ENCODE measurements at regions not wholly inside any gene's neighbourhood (a gene's known extent, or its start where the extent isn't known, plus 50 kb on each side); places are given as distances from the start of the nearest gene placed in this dataset.

GRCh38 chr2:43034242-43034619 is 192.2 kb downstream of the ZFP36L2 start:
- no peak for TF ChIP-seq CTCF (IDR thresholded peaks at IDR 0.05; ENCODE audit: low read depth, low read length, poor library complexity, severe bottlenecking)
- no peak for TF ChIP-seq EZH2phosphoT487 (IDR thresholded peaks at IDR 0.05; ENCODE audit: borderline replicate concordance, low read length)
- Histone ChIP-seq H3K4me3 (ENCODE audit: low read length) (no peak overlapping the region), H3K36me3 (ENCODE audit: control insufficient read depth, low read length) (no peaks in the 10 kb centered on the region), H3F3A (ENCODE audit: control insufficient read depth, insufficient read depth) (no peaks in the 10 kb centered on the region), H3K4me2 (ENCODE audit: low read length) (no peak overlapping the region), H3K9me2 (replicated peaks; ENCODE audit: control insufficient read depth, low read length) (no peaks in the 10 kb centered on the region), H3K27ac (ENCODE audit: low read depth, low read length) (no peak overlapping the region), H3K79me2 (ENCODE audit: control insufficient read depth, low read length) (no peaks in the 10 kb centered on the region), H3K4me1 (ENCODE audit: control insufficient read depth, low read length) (no peaks in the 10 kb centered on the region), H4K20me1 (ENCODE audit: control insufficient read depth, insufficient read depth, low read depth, low read length) (no peaks in the 10 kb centered on the region), H3K27me3 (ENCODE audit: control insufficient read depth, low read length) (0 out of 2 replicates have a peak, but pooled peaks cover 6% of the 10 kb centered on the region), H3K9me3 (ENCODE audit: control insufficient read depth, insufficient read depth, low read length) (no peaks in the 10 kb centered on the region)

DNA sequence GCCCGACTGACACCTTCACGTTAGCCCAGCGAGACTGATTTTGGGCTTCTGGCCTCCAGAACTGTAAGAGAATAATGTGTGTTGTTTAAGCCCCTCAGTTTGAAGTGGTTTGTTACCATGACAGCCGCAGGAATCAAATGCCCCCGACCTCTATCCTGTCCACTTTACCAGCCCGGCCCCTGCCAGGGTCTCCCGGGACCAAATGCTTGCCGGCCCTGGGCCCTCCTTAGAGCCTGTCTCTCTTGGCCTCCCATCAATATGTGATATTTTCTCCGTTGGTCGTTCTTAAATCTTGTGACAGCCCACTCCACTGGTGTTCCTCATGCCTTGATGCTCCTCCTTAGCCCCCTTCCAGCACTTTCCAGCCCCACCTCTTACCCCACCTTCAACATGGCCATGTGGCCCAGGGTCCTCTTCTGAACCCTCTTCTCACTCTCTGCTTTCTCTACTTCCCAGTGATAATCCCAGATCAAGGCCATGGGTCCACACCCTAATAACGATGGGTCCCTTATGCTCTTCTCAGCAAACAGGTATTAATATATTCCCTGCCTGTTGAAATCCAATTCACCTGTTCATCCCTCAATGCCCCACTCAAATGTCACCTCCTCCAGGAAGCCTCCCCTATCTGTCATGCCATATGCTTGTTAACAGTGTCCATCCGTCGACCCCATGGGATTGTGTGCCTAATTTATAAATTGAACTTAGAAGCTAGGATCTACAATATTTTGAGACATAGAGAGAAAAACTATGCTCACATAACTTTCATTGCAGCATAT is 192.8 kb downstream of the ZFP36L2 start:
- H4K20me1 ChIP-seq (ENCODE audit: control insufficient read depth, insufficient read depth, low read depth, low read length): no peaks in the 10 kb centered on the region
- no peak overlapping the region for H3K4me3 ChIP-seq (ENCODE audit: low read length)
- no peak overlapping the region for H3K27ac ChIP-seq (ENCODE audit: low read depth, low read length)
- no peaks in the 10 kb centered on the region for H3F3A ChIP-seq (ENCODE audit: control insufficient read depth, insufficient read depth)
- no peaks in the 10 kb centered on the region for H3K36me3 ChIP-seq (ENCODE audit: control insufficient read depth, low read length)
- H3K9me2 ChIP-seq (replicated peaks; ENCODE audit: control insufficient read depth, low read length): no peaks in the 10 kb centered on the region
- no peaks in the 10 kb centered on the region for H3K79me2 ChIP-seq (ENCODE audit: control insufficient read depth, low read length)
- no peaks in the 10 kb centered on the region for H3K9me3 ChIP-seq (ENCODE audit: control insufficient read depth, insufficient read depth, low read length)
- H3K4me1 ChIP-seq (ENCODE audit: control insufficient read depth, low read length): no peaks in the 10 kb centered on the region
- no peak overlapping the region for H3K4me2 ChIP-seq (ENCODE audit: low read length)
- H3K27me3 ChIP-seq (ENCODE audit: control insufficient read depth, low read length): peaks cover 9% of the 10 kb centered on the region; the same call in 1 of the 2 replicates
- no peak for TF ChIP-seq CTCF (IDR thresholded peaks at IDR 0.05; ENCODE audit: low read depth, low read length, poor library complexity, severe bottlenecking)
- TF ChIP-seq EZH2phosphoT487 (IDR thresholded peaks at IDR 0.05; ENCODE audit: borderline replicate concordance, low read length): no peak

DNA sequence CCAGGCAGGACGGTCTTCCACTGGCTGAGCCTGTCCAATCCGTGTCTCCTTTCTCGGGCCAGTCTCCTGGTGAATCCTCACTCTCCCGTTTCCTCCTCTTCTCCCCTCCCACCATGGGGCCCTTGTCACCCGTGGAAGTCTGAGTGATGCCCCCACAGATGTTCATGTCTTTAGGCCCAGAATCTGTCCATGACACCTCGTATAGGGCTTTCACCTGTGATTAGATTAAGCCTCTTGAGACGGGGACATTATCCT is 193.5 kb downstream of the ZFP36L2 start:
- Histone ChIP-seq H3K9me2 (replicated peaks; ENCODE audit: control insufficient read depth, low read length) (no peaks in the 10 kb centered on the region), H3K4me1 (ENCODE audit: control insufficient read depth, low read length) (no peaks in the 10 kb centered on the region), H3K79me2 (ENCODE audit: control insufficient read depth, low read length) (no peaks in the 10 kb centered on the region), H4K20me1 (ENCODE audit: control insufficient read depth, insufficient read depth, low read depth, low read length) (no peaks in the 10 kb centered on the region), H3K9me3 (ENCODE audit: control insufficient read depth, insufficient read depth, low read length) (no peaks in the 10 kb centered on the region), H3K27me3 (ENCODE audit: control insufficient read depth, low read length) (peaks cover 12% of the 10 kb centered on the region; the same call in 1 of the 2 replicates), H3K4me3 (ENCODE audit: low read length) (no peak overlapping the region), H3K36me3 (ENCODE audit: control insufficient read depth, low read length) (no peaks in the 10 kb centered on the region), H3K4me2 (ENCODE audit: low read length) (no peak overlapping the region), H3K27ac (ENCODE audit: low read depth, low read length) (no peak overlapping the region), H3F3A (ENCODE audit: control insufficient read depth, insufficient read depth) (no peaks in the 10 kb centered on the region)
- no peak for TF ChIP-seq CTCF (IDR thresholded peaks at IDR 0.05; ENCODE audit: low read depth, low read length, poor library complexity, severe bottlenecking)
- TF ChIP-seq EZH2phosphoT487 (IDR thresholded peaks at IDR 0.05; ENCODE audit: borderline replicate concordance, low read length): no peak
